A549 (cell line): ENCODE measurements at regions not wholly inside any gene's neighbourhood (a gene's known extent, or its start where the extent isn't known, plus 50 kb on each side); places are given as distances from the start of the nearest gene placed in this dataset.

Experiments
- ATAC-seq, 2 experiments: fragments of 200-7000 bp in 1 of 2; fragments of >200 bp in 1 of 2; cut with Nextera tagmentation in 1 of 2; cut with Tn5 transposase in 1 of 2; 3 replicates each; pipeline versions ENCODE4 v1.8.0 to v1.9.1; 2018 to 2020; ENCODE audit warnings: mild to moderate bottlenecking in 1 of 2, moderate library complexity in 1 of 2
- CTCF ChIA-PET: fragments of 300-600 bp; sonication (Branson Sonifier 250); formaldehyde crosslinking; extraction: SDS; loops from one replicate; lab custom pipeline; 2021; ENCODE audit warnings: antibody characterized with exemption, inconsistent platforms; lab: Yijun Ruan, JAX
- POLR2A ChIA-PET: fragments of 350-600 bp; formaldehyde crosslinking; extraction: SDS; loops from one replicate; lab custom pipeline; 2021; ENCODE audit warnings: antibody characterized with exemption, inconsistent platforms; lab: Yijun Ruan, JAX
- DNase-seq, 2 experiments: peaks; one replicate each; pipeline versions ENCODE4 v3.0.0 to v3.0.0-alpha.2; 2011 to 2016; ENCODE audit warnings: low read depth in 1 of 2, low spot score in 1 of 2
- FAIRE-seq: peaks from 2 replicates; lab custom pipeline; 2011; peaks lifted over from hg19 to GRCh38; lab: Jason Lieb, UNC
- H3K27ac ChIP-seq, 2 experiments: fragments of >200 bp; sonication (Bioruptor Twin); formaldehyde crosslinking; 3 replicates each; pipeline ENCODE4 v1.5.1; 2016 to 2017
- H3K4me1 ChIP-seq: fragments of >200 bp; sonication (Bioruptor Twin); formaldehyde crosslinking; 3 replicates; pipeline ENCODE4 v1.6.1; 2016
- H3K4me2 ChIP-seq: fragments of >200 bp; sonication (Bioruptor Twin); formaldehyde crosslinking; 3 replicates; pipeline ENCODE4 v1.6.1; 2016
- H3K4me3 ChIP-seq: fragments of >200 bp; sonication (Bioruptor Twin); formaldehyde crosslinking; 3 replicates; pipeline ENCODE4 v1.5.1; 2016
- H3K9me3 ChIP-seq: fragments of >200 bp; sonication (Bioruptor Twin); formaldehyde crosslinking; 3 replicates; pipeline ENCODE4 v1.6.1; 2016
- ATOH8 ChIP-seq: fragments of 250-450 bp; sonication (Bioruptor Pico); IDR thresholded peaks from 2 replicates; pipeline ENCODE4 v1.5.0; 2020; ENCODE audit warnings: low read depth, mild to moderate bottlenecking, moderate library complexity
- CBX8 ChIP-seq: fragments of 200-600 bp; sonication (generic); IDR thresholded peaks from 2 replicates; pipeline ENCODE4 v1.6.1; 2016
- CHD2 ChIP-seq: fragments of 150-350 bp; IDR thresholded peaks from 2 replicates; pipeline ENCODE4 v1.6.1; 2014; ENCODE audit warnings: low read length; ENCODE audit not compliant: partially characterized antibody
- CTCF ChIP-seq: fragments of >200 bp; sonication (Bioruptor Twin); formaldehyde crosslinking; IDR thresholded peaks from 3 replicates; pipeline ENCODE4 v1.5.1; 2016
- EHMT2 ChIP-seq: fragments of 200-600 bp; sonication (generic); IDR thresholded peaks from 2 replicates; pipeline ENCODE4 v1.6.1; 2016; ENCODE audit warnings: antibody characterized with exemption, low read depth, mild to moderate bottlenecking, moderate library complexity
- EP300 ChIP-seq, 2 experiments: fragments of >200 bp; sonication (Bioruptor Twin); formaldehyde crosslinking; IDR thresholded peaks; 2 replicates in 1 of 2; 3 replicates in 1 of 2; pipeline ENCODE4 v1.6.1; 2016 to 2017
- ESRRA ChIP-seq: fragments of 150-350 bp; IDR thresholded peaks from 2 replicates; pipeline ENCODE4 v1.6.1; 2014; ENCODE audit warnings: mild to moderate bottlenecking, low read length, borderline replicate concordance
- GATA3 ChIP-seq: IDR thresholded peaks from 2 replicates; pipeline ENCODE4 v1.6.1; 2012; ENCODE audit warnings: borderline replicate concordance
- HDAC2 ChIP-seq: fragments of 200-600 bp; sonication (generic); IDR thresholded peaks from 2 replicates; pipeline ENCODE4 v1.6.1; 2016
- HOXA7 ChIP-seq: fragments of 250-450 bp; sonication (Bioruptor Pico); IDR thresholded peaks from 2 replicates; pipeline ENCODE4 v1.5.0; 2020; ENCODE audit warnings: mild to moderate bottlenecking, moderate library complexity
- HOXB5 ChIP-seq: fragments of 250-450 bp; sonication (Bioruptor Pico); IDR thresholded peaks from 2 replicates; pipeline ENCODE4 v1.5.0; 2020; ENCODE audit warnings: mild to moderate bottlenecking, moderate library complexity
- JUN ChIP-seq, 2 experiments: fragments of >200 bp; sonication (Bioruptor Twin); formaldehyde crosslinking; IDR thresholded peaks; 2 replicates in 1 of 2; 3 replicates in 1 of 2; pipeline ENCODE4 v1.6.1; 2016 to 2017
- MAX ChIP-seq: IDR thresholded peaks from 2 replicates; pipeline ENCODE4 v1.6.1; 2012
- MAZ ChIP-seq: fragments of 150-350 bp; IDR thresholded peaks from 2 replicates; pipeline ENCODE4 v1.6.1; 2014; ENCODE audit warnings: antibody characterized with exemption, low read depth, low read length, borderline replicate concordance
- PBX3 ChIP-seq: IDR thresholded peaks from 2 replicates; pipeline ENCODE4 v1.6.1; 2012
- RAD21 ChIP-seq, 2 experiments: fragments of >200 bp in 1 of 2; sonication (Bioruptor Twin) in 1 of 2; formaldehyde crosslinking in 1 of 2; IDR thresholded peaks in 1 of 2; conservative IDR thresholded peaks in 1 of 2; 2 replicates in 1 of 2; 3 replicates in 1 of 2; pipeline ENCODE4 v1.6.1; 2012 to 2018; ENCODE audit warnings: inconsistent platforms in 1 of 2
- RARB ChIP-seq: fragments of 250-450 bp; sonication (Bioruptor Pico); IDR thresholded peaks from 2 replicates; pipeline ENCODE4 v1.8.0; 2021; ENCODE audit warnings: mild to moderate bottlenecking, moderate library complexity
- ZNF302 ChIP-seq: fragments of 250-450 bp; sonication (Bioruptor Pico); IDR thresholded peaks from 2 replicates; pipeline ENCODE4 v1.9.0; 2021; ENCODE audit warnings: inconsistent platforms, mild to moderate bottlenecking, moderate library complexity
- WGBS: methylation state at CpG from one replicate; pipeline ENCODE4 v1.1.6; 2017; ENCODE audit errors: missing lambda C conversion rate; 5-methylcytosine and 5-hydroxymethylcytosine counted together
- TF ChIP-seq, protein P1 (sequence below): fragments of 250-450 bp; sonication (Bioruptor Pico); IDR thresholded peaks from 2 replicates; pipeline ENCODE4 v1.5.0; 2021; ENCODE audit warnings: mild to moderate bottlenecking, moderate library complexity, borderline replicate concordance
- TF ChIP-seq, protein P2 (sequence below): fragments of 200-600 bp; sonication (generic); IDR thresholded peaks from 2 replicates; pipeline ENCODE4 v1.6.1; 2016; ENCODE audit warnings: antibody characterized with exemption, mild to moderate bottlenecking, moderate library complexity

DNA sequence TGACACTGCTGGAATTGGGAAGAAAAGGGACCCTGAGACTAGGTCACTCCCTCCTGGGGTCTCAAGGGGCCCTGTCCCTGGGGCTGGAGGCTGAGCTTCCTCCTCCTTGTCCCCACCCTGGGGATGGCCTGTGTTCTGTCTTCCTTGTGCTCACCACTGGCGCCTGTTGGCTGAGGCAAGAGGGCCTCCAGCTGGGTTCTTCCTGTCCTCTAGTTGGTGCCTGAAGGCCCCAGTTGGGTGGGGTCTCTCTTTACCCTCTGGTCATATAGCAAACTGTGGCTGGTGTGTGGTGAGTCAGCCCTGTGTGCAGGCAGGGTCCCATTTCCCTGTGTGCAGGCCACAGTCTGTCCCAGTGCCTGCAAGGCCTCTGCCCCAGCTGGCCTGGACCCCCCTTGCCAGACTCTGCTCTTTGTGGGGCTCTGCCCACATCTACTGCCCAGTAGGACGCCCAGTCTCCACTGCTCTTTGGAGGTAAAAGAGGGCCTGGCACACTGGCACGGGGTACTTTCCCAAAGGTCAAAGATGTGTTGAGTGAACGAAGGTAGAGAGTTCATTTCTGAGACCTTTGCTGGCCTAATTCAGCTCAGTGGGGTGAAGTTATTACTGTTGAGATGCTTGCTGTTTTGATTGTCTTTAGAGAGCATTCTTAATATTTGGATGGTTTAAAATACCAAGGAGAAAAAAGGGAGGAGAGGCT lies 55.1 kb upstream of the CLDN5 start:
- Histone ChIP-seq H3K4me3 (no peak overlapping the region), H3K4me1 (no peaks in the 10 kb centered on the region), H3K9me3 (no peaks in the 10 kb centered on the region), H3K4me2 (no peak overlapping the region), H3K27ac (no peak overlapping the region)
- TF ChIP-seq ZNF302: no peak
- TF ChIP-seq EP300 (IDR thresholded peaks at IDR 0.05): no peak
- TF ChIP-seq MAX: no peak
- no peak for TF ChIP-seq HOXB5
- TF ChIP-seq HOXA7: no peak
- TF ChIP-seq RAD21 (conservative IDR thresholded peaks at IDR 0.05 in 1 of 2, IDR thresholded peaks at IDR 0.05 in 1 of 2): no peak
- TF ChIP-seq, protein P1, sequence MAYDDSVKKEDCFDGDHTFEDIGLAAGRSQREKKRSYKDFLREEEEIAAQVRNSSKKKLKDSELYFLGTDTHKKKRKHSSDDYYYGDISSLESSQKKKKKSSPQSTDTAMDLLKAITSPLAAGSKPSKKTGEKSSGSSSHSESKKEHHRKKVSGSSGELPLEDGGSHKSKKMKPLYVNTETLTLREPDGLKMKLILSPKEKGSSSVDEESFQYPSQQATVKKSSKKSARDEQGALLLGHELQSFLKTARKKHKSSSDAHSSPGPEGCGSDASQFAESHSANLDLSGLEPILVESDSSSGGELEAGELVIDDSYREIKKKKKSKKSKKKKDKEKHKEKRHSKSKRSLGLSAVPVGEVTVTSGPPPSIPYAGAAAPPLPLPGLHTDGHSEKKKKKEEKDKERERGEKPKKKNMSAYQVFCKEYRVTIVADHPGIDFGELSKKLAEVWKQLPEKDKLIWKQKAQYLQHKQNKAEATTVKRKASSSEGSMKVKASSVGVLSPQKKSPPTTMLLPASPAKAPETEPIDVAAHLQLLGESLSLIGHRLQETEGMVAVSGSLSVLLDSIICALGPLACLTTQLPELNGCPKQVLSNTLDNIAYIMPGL (CRISPR knock-in tag): no peak
- no peak for TF ChIP-seq CBX8
- no peak for TF ChIP-seq RARB
- TF ChIP-seq, protein P2, sequence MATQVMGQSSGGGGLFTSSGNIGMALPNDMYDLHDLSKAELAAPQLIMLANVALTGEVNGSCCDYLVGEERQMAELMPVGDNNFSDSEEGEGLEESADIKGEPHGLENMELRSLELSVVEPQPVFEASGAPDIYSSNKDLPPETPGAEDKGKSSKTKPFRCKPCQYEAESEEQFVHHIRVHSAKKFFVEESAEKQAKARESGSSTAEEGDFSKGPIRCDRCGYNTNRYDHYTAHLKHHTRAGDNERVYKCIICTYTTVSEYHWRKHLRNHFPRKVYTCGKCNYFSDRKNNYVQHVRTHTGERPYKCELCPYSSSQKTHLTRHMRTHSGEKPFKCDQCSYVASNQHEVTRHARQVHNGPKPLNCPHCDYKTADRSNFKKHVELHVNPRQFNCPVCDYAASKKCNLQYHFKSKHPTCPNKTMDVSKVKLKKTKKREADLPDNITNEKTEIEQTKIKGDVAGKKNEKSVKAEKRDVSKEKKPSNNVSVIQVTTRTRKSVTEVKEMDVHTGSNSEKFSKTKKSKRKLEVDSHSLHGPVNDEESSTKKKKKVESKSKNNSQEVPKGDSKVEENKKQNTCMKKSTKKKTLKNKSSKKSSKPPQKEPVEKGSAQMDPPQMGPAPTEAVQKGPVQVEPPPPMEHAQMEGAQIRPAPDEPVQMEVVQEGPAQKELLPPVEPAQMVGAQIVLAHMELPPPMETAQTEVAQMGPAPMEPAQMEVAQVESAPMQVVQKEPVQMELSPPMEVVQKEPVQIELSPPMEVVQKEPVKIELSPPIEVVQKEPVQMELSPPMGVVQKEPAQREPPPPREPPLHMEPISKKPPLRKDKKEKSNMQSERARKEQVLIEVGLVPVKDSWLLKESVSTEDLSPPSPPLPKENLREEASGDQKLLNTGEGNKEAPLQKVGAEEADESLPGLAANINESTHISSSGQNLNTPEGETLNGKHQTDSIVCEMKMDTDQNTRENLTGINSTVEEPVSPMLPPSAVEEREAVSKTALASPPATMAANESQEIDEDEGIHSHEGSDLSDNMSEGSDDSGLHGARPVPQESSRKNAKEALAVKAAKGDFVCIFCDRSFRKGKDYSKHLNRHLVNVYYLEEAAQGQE: no peak
- TF ChIP-seq MAZ: no peak
- TF ChIP-seq ATOH8 (CRISPR knock-in tag): no peak
- no peak for TF ChIP-seq PBX3
- TF ChIP-seq EHMT2: no peak
- no peak for TF ChIP-seq JUN (IDR thresholded peaks at IDR 0.05)
- TF ChIP-seq ESRRA: no peak
- TF ChIP-seq CTCF: no peak
- TF ChIP-seq CHD2: no peak
- TF ChIP-seq GATA3: no peak
- TF ChIP-seq HDAC2: no peak
- FAIRE-seq (no peak), DNase-seq (no peak), ATAC-seq (no peak)
- ChIA-PET POLR2A (no interaction called here), CTCF (interaction anchor here (0.7 to 2.0 kb wide), 3 partner anchors 12 to 51 kb away, joined by 3 to 8 read pairs (median 4); no protein-coding TSS in a partner anchor)
- WGBS: 46% methylated on average over 4 of the region's 4 CpGs
